ENCODE measurements at regions not wholly inside any gene's neighbourhood (a gene's known extent, or its start where the extent isn't known, plus 50 kb on each side); places are given as distances from the start of the nearest gene placed in this dataset.

DNA sequence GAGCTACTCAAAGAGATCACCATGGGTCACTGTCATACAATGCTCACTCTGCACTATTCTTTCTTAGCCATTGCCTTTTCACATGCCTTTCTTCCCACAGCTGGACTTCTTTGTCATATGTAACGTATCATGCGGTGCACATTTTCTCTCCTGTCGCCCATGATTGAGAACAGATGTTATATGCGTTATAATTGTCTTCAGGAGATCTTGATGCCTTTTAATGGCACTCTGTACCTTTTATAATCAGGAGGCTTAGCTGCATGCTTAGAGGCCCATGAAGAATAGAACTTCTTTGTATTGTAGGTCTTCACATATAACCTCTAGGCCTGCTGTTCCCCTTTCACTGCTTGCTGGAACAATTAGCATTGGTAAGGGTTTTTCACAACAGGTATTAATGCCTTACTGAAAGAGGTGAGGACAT, 436.1 kb downstream of the CDH10 start:
- ATAC-seq: no peak
- Histone ChIP-seq H3K9me3 (replicated peaks; ENCODE audit: control insufficient read depth, insufficient read depth, low read length) (no peaks in the 10 kb centered on the region), H3K4me3 (no peak overlapping the region), H2AFZ (ENCODE audit: control insufficient read depth, low read depth, low read length) (no peak overlapping the region), H4K20me1 (ENCODE audit: control insufficient read depth, insufficient read depth) (no peaks in the 10 kb centered on the region), H3K79me2 (ENCODE audit: control insufficient read depth, insufficient read depth, low read length) (no peaks in the 10 kb centered on the region), H3K4me1 (ENCODE audit: control insufficient read depth, insufficient read depth, low read length) (no peaks in the 10 kb centered on the region), H3K9ac (ENCODE audit: control insufficient read depth, insufficient read depth, low read length) (no peak overlapping the region), H3K27me3 (replicated peaks in 1 of 2; ENCODE audit: control insufficient read depth in 2 of 2, insufficient read depth in 2 of 2, low read length in 1 of 2) (no peaks in the 10 kb centered on the region), H3K36me3 (ENCODE audit: control insufficient read depth in 2 of 2, insufficient read depth in 2 of 2, low read length in 1 of 2) (no peaks in the 10 kb centered on the region), H3K4me2 (ENCODE audit: control insufficient read depth, insufficient read depth) (no peak overlapping the region), H3K27ac (ENCODE audit: control insufficient read depth, insufficient read depth) (no peak overlapping the region)
- TF ChIP-seq ZNF217 (IDR thresholded peaks at IDR 0.05) (no peak), CREM (IDR thresholded peaks at IDR 0.05; ENCODE audit: low read depth) (no peak), BRCA1 (IDR thresholded peaks at IDR 0.05; ENCODE audit: low read depth, low read length) (no peak)
- ChIA-PET POLR2A (no interaction called here), RAD21 (ENCODE audit: unreplicated experiment) (no interaction called here), CTCF (no interaction called here), SMC1A (ENCODE audit: uncharacterized antibody, unreplicated experiment) (no interaction called here)
- intact Hi-C loops (cut with micrococcal nuclease; ENCODE audit: unreplicated experiment) (no loop called here), in situ Hi-C loops (cut with MboI) (no loop called here)
- DNase-seq (ENCODE audit: low read depth, low spot score): no peak
- no TSS peak for BruUV-seq (replicated peaks)
- FAIRE-seq: no peak
- WGBS (ENCODE audit: insufficient coverage, insufficient replicate concordance, low lambda C conversion rate, missing lambda C conversion rate): 39% methylated on average over 4 of the region's 4 CpGs

DNA sequence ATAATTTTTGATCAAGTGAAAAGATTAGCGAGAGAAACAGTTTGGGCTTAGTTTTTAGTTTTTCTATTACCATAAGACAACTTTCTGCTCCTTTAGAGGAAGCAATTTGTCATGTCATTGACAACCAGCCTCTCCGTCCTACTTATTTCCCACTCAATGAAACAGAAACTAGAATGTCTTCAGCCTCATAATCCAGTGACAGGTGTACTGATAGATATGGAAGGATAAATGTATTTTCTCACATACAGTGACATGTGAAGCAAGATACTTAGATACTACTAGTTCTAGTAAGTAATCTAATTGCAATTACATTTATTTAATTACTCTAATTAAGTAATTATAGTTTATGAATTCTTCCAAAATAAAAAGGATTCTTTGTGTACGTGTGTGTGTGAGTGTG, 429.7 kb downstream of the CDH10 start:
- CTCF ChIA-PET: no interaction called here
- Histone ChIP-seq H4K20me1 (ENCODE audit: control insufficient read depth, insufficient read depth) (no peaks in the 10 kb centered on the region), H3K4me3 (no peak overlapping the region), H3K79me2 (ENCODE audit: control insufficient read depth, insufficient read depth, low read length) (no peaks in the 10 kb centered on the region), H3K27ac (ENCODE audit: control insufficient read depth, insufficient read depth) (no peak overlapping the region), H3K27me3 (replicated peaks in 1 of 2; ENCODE audit: control insufficient read depth in 2 of 2, insufficient read depth in 2 of 2, low read length in 1 of 2) (no peaks in the 10 kb centered on the region), H3K4me1 (ENCODE audit: control insufficient read depth, insufficient read depth, low read length) (no peaks in the 10 kb centered on the region), H3K9ac (ENCODE audit: control insufficient read depth, insufficient read depth, low read length) (no peak overlapping the region), H3K9me3 (replicated peaks; ENCODE audit: control insufficient read depth, insufficient read depth, low read length) (no peaks in the 10 kb centered on the region), H2AFZ (ENCODE audit: control insufficient read depth, low read depth, low read length) (no peak overlapping the region), H3K36me3 (ENCODE audit: control insufficient read depth in 2 of 2, insufficient read depth in 2 of 2, low read length in 1 of 2) (no peaks in the 10 kb centered on the region), H3K4me2 (ENCODE audit: control insufficient read depth, insufficient read depth) (no peak overlapping the region)
- in situ Hi-C loops (cut with MboI): no loop called here
- intact Hi-C loops (cut with micrococcal nuclease; ENCODE audit: unreplicated experiment): no loop called here
- RAD21 ChIA-PET (ENCODE audit: unreplicated experiment): no interaction called here
- DNase-seq (ENCODE audit: low read depth, low spot score) (no peak), ATAC-seq (no peak), FAIRE-seq (no peak)
- 23% methylated on average over 3 of the region's 3 CpGs for WGBS (ENCODE audit: insufficient coverage, insufficient replicate concordance, low lambda C conversion rate, missing lambda C conversion rate)
- SMC1A ChIA-PET (ENCODE audit: uncharacterized antibody, unreplicated experiment): no interaction called here
- POLR2A ChIA-PET: no interaction called here
- TF ChIP-seq TCF3 (IDR thresholded peaks at IDR 0.05; ENCODE audit: borderline replicate concordance, insufficient read depth, low read depth, low read length) (no peak), ZNF24 (IDR thresholded peaks at IDR 0.05) (no peak), BRCA1 (IDR thresholded peaks at IDR 0.05; ENCODE audit: low read depth, low read length) (no peak)
- TF ChIP-seq, protein P1, sequence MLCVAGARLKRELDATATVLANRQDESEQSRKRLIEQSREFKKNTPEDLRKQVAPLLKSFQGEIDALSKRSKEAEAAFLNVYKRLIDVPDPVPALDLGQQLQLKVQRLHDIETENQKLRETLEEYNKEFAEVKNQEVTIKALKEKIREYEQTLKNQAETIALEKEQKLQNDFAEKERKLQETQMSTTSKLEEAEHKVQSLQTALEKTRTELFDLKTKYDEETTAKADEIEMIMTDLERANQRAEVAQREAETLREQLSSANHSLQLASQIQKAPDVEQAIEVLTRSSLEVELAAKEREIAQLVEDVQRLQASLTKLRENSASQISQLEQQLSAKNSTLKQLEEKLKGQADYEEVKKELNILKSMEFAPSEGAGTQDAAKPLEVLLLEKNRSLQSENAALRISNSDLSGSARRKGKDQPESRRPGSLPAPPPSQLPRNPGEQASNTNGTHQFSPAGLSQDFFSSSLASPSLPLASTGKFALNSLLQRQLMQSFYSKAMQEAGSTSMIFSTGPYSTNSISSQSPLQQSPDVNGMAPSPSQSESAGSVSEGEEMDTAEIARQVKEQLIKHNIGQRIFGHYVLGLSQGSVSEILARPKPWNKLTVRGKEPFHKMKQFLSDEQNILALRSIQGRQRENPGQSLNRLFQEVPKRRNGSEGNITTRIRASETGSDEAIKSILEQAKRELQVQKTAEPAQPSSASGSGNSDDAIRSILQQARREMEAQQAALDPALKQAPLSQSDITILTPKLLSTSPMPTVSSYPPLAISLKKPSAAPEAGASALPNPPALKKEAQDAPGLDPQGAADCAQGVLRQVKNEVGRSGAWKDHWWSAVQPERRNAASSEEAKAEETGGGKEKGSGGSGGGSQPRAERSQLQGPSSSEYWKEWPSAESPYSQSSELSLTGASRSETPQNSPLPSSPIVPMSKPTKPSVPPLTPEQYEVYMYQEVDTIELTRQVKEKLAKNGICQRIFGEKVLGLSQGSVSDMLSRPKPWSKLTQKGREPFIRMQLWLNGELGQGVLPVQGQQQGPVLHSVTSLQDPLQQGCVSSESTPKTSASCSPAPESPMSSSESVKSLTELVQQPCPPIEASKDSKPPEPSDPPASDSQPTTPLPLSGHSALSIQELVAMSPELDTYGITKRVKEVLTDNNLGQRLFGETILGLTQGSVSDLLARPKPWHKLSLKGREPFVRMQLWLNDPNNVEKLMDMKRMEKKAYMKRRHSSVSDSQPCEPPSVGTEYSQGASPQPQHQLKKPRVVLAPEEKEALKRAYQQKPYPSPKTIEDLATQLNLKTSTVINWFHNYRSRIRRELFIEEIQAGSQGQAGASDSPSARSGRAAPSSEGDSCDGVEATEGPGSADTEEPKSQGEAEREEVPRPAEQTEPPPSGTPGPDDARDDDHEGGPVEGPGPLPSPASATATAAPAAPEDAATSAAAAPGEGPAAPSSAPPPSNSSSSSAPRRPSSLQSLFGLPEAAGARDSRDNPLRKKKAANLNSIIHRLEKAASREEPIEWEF (IDR thresholded peaks at IDR 0.05; ENCODE audit: insufficient replicate concordance, low read depth, low read length): no peak
- TF ChIP-seq, protein P2, sequence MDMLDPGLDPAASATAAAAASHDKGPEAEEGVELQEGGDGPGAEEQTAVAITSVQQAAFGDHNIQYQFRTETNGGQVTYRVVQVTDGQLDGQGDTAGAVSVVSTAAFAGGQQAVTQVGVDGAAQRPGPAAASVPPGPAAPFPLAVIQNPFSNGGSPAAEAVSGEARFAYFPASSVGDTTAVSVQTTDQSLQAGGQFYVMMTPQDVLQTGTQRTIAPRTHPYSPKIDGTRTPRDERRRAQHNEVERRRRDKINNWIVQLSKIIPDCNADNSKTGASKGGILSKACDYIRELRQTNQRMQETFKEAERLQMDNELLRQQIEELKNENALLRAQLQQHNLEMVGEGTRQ (IDR thresholded peaks at IDR 0.05; ENCODE audit: borderline replicate concordance, low read depth, low read length): no peak
- BruUV-seq (replicated peaks): no TSS peak

Measured in GM12878 (cell line).